HG03378 (cell line): ENCODE measurements at regions not wholly inside any gene's neighbourhood (a gene's known extent, or its start where the extent isn't known, plus 50 kb on each side); places are given as distances from the start of the nearest gene placed in this dataset.

ENCODE experiments used
- ATAC-seq: cut with Tn5 transposase; IDR thresholded peaks from one replicate; pipeline ENCODE4 v1.9.1; 2021; ENCODE audit warnings: mild to moderate bottlenecking, moderate library complexity; ENCODE audit not compliant: unreplicated experiment

GRCh38 chr9:106309925-106310324 lies 553.0 kb upstream of the ZNF462 start:
- no peak for ATAC-seq

DNA sequence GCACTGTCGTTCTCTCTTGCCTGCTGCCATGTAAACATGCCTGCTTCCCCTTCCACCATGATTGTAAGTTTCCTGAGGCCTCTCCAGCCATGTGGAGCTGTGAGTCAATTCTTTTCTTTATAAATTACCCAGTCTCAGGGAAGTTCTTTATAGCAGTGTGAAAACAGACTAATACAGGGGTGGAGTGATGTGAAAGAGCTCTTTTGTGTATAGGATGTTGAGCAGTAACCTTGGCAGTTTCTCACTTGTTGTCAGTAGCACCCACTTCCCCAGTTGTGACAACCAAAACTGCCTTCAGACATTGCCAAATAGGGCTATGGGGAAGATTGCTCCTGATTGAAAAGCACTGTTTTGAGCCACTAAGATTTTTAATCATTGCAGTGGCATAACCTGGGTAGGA lies 552.2 kb upstream of the ZNF462 start:
- ATAC-seq, result no peak

DNA sequence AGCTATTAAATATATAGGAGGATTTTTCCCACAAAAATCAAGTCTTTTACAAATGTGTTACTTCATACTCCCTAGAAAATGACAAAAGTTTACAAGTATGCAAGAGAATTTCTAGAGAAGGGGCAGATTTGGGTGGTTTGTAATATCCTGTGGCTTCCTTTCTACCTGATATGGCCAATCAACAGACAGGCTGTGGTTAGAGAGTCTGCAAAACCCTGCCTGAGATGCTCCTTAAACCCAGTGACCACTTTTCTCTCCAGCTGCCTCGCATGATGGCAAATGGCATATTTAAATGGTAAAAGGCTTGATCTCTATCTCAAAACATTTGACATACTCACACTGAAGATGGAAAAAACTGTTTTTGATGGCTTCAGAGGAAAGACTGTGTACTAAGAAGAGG lies 550.1 kb upstream of the ZNF462 start:
- ATAC-seq, result no peak

DNA sequence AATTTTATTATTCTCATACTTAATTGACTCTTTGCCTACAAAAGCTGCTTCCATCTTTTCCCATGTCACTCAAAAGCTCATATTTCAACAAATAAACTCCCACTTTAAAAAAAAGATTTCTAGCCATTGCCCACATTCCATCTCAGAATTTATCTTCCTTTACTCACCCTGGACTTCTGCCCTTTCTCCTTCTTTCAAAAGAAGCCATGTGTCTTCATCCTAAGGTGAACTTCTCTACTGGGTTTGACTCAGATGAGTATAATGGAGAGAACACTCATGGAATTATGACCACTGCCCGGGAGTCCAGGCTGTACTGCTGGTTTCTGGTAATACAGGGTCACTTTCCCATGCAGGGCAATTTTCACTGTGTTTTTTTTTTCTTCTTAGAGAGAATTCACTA lies 548.5 kb upstream of the ZNF462 start:
- ATAC-seq, result no peak

DNA sequence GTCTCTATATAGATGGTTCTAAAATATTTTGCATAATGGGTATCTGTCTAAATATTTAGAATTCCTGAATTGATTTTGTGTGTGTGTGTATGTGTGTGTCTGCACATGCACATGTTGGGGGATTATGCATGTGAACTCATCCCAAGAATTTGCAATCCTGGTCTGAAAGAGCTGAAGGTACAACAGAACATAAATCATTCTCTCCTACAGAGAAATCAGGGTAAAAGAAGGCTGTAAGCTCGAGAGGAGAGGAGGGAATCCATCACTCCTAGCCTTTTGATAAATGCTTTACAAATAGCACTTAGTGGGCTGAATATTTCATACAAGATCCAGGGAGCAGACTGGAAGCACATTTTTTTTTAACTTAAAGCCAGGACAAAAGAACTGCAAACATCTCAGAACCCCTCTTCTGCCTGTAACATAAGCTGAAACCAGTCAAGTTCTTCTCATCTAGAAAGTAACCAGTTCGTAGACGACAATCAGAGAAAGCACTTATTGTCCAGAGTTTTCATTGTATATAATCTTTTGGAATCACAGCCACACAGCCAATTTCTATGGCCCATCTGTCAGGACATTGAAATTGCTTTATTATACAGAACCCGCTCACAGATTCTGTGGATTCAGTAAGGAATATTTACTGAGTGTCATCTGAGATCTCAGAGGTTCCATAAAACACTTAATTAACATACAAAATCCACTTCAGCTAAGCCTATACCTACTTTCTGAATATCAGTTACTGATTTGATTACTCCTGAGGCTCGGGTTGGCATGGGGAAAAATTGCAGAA lies 541.4 kb upstream of the ZNF462 start:
- no peak for ATAC-seq

DNA sequence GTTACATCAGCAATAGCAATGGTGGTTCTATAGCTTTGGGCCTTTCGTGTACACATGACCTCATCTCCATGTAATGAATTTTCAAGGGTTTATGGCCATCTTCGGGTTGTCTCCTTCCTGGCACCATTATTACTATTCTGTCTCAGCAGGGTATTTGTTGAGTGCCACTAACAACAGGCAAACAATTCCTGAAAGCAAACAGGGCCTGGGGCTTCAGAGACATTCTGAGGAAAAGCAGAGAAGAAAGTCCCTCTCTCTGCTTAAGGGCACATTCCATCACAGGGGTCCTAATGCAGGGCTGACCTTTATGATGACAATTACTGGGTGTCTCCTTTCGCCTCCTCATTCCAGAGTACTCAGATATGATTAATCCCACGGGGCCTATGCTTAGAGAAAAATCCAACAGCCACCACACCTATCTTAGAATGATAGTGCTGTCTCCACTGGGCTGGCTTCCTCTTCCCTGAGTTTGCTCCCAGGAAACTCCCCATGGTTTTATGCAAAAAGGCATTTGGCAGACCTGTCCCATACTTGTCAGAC lies 540.2 kb upstream of the ZNF462 start:
- no peak for ATAC-seq

GRCh38 chr9:106324053-106324585 lies 538.8 kb upstream of the ZNF462 start:
- ATAC-seq, result no peak

- ATAC-seq, result no peak
These were observed 538.2 kb upstream of the ZNF462 start for GRCh38 chr9:106324591-106325280.

- ATAC-seq, result no peak
These were observed 536.5 kb upstream of the ZNF462 start for GRCh38 chr9:106326493-106326892.

DNA sequence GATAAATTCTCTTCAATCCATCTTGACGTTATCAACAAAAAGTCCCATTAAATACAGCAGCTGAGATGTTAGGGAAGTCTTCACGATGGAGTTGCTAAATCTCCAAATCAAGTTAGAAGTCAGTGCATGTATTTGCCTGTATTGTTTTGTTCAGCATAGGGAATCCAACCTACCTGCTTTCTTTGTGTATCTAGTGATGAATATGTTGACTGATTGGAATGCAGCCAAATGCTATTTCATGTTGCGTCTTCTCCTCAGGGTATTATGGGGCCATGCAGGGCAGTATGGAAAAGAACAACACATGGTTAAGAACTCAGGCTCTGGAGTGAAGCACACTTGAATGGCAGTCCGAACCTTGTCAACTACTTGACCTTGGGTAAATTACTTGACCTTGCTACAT lies 529.5 kb upstream of the ZNF462 start:
- no peak for ATAC-seq

DNA sequence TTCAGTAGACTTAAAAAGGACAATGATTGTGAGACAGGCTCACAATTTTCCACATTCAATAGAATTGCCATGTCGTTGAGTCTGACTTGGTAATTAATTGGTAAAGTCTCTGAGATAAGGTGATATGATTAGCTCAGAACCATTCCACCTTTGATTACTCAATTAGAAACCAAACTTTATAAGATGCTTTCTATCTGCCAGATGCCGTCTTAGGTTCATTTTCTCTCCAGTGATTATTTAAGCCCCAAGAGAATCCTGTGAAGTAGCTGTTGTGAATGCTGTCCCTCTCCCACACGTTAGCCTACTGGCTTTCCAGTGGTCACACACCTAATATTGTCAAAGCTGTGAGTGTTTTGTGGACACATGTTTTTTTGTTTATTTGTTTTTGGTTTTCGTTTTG lies 528.9 kb upstream of the ZNF462 start:
- ATAC-seq, result no peak

- ATAC-seq, result no peak
These were observed 523.1 kb upstream of the ZNF462 start for GRCh38 chr9:106339882-106340281.

GRCh38 chr9:106350777-106351176 lies 512.2 kb upstream of the ZNF462 start:
- no peak for ATAC-seq

- ATAC-seq, result no peak
These were observed 506.0 kb upstream of the ZNF462 start for GRCh38 chr9:106356924-106357323.

GRCh38 chr9:106358331-106358730 lies 504.6 kb upstream of the ZNF462 start:
- no peak for ATAC-seq

DNA sequence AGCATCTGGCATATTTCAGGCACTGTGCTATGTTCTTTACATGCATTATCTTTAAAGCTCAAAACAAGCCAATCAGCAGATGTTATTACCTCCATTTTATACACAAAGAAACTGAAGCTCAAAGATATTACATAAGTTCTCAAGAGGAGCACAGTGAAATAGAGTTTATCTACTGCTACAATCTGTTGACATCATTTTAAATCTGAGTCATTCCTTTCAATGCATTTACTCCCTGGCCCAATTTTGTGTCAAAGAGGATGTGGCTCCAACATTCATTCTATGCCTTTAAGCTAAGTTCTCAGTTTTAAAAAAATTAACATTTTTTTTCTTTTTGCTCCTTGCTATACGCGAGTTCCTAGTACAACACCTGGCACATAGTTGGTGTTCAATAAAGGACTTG lies 486.3 kb upstream of the ZNF462 start:
- no peak for ATAC-seq

DNA sequence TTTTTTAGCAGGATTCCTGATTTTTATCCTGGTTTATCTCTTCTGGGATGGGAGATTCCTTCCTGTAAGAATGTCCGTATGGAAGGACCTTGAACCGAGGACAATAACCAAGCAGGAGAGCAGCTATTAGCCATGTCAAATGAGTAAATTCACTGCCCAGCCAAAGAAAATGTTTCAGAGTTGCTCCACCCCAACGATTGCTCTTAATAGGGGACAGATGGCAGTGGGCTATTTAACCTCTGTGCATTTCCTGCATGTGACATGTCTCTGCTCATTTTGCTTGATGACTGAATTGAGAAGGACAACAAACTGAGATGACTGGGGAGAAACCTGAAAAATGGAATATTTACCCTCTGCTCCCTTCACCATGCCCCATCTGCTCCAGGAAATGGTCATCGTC lies 479.9 kb upstream of the ZNF462 start:
- ATAC-seq, result no peak

- ATAC-seq, result no peak
These were observed 475.0 kb upstream of the ZNF462 start for GRCh38 chr9:106387965-106388364.

- ATAC-seq, result no peak
These were observed 469.7 kb upstream of the ZNF462 start for GRCh38 chr9:106393226-106393625.

- ATAC-seq, result no peak
These were observed 462.8 kb upstream of the ZNF462 start for GRCh38 chr9:106400170-106400569.

- ATAC-seq, result no peak
These were observed 462.0 kb upstream of the ZNF462 start for GRCh38 chr9:106400950-106401349.

DNA sequence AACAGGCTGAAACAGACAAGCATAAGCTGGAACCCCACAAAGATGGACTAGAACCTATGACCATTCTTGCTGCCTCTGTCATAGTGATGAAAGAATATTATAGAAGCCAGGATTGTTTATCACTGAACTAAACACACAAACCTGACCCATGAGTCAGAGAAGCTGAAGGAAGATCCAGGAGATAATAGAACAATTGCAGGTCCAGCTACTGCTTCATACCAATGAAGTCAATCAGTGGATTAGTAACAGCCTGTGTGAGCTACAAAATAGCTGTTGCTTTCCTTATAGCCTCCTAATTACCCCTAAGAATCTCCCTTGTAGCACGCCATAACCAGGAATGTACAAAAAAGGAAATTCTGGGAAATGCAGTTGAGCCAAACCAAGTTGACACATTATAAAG lies 459.9 kb upstream of the ZNF462 start:
- ATAC-seq, result no peak
